ENCODE measurements at regions not wholly inside any gene's neighbourhood (a gene's known extent, or its start where the extent isn't known, plus 50 kb on each side); places are given as distances from the start of the nearest gene placed in this dataset.

GRCh38 chr21:39016740-39017315 is 166.4 kb downstream of the PSMG1 start:
- no peak for TF ChIP-seq MEF2B (IDR thresholded peaks at IDR 0.05; ENCODE audit: partially characterized antibody, poor library complexity, severe bottlenecking)
- no peak for TF ChIP-seq RAD21 (IDR thresholded peaks at IDR 0.05; ENCODE audit: insufficient read depth, low read depth, low read length)
- TF ChIP-seq E2F8 (IDR thresholded peaks at IDR 0.05; ENCODE audit: low read depth, partially characterized antibody), result no peak
- TF ChIP-seq, protein P1, sequence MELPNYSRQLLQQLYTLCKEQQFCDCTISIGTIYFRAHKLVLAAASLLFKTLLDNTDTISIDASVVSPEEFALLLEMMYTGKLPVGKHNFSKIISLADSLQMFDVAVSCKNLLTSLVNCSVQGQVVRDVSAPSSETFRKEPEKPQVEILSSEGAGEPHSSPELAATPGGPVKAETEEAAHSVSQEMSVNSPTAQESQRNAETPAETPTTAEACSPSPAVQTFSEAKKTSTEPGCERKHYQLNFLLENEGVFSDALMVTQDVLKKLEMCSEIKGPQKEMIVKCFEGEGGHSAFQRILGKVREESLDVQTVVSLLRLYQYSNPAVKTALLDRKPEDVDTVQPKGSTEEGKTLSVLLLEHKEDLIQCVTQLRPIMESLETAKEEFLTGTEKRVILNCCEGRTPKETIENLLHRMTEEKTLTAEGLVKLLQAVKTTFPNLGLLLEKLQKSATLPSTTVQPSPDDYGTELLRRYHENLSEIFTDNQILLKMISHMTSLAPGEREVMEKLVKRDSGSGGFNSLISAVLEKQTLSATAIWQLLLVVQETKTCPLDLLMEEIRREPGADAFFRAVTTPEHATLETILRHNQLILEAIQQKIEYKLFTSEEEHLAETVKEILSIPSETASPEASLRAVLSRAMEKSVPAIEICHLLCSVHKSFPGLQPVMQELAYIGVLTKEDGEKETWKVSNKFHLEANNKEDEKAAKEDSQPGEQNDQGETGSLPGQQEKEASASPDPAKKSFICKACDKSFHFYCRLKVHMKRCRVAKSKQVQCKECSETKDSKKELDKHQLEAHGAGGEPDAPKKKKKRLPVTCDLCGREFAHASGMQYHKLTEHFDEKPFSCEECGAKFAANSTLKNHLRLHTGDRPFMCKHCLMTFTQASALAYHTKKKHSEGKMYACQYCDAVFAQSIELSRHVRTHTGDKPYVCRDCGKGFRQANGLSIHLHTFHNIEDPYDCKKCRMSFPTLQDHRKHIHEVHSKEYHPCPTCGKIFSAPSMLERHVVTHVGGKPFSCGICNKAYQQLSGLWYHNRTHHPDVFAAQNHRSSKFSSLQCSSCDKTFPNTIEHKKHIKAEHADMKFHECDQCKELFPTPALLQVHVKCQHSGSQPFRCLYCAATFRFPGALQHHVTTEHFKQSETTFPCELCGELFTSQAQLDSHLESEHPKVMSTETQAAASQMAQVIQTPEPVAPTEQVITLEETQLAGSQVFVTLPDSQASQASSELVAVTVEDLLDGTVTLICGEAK (IDR thresholded peaks at IDR 0.05; ENCODE audit: borderline replicate concordance), result no peak
- no peak for TF ChIP-seq HCFC1 (IDR thresholded peaks at IDR 0.05; ENCODE audit: low read length)
- TF ChIP-seq HDGF (IDR thresholded peaks at IDR 0.05), result no peak

All from GM12878 (cell line).